ENCODE measurements at regions not wholly inside any gene's neighbourhood (a gene's known extent, or its start where the extent isn't known, plus 50 kb on each side); places are given as distances from the start of the nearest gene placed in this dataset.

- TF ChIP-seq CTCF (conservative IDR thresholded peaks at IDR 0.05 in 1 of 2, IDR thresholded peaks at IDR 0.05 in 1 of 2; ENCODE audit: extremely low read depth in 1 of 2, insufficient read depth in 1 of 2, low read depth in 1 of 2, low read length in 2 of 2) (no peak), EZH2 (IDR thresholded peaks at IDR 0.05; ENCODE audit: borderline replicate concordance, low read length) (no peak)
Measured at GRCh38 chr6:121522771-121523386, 87.4 kb downstream of the GJA1 start.
